GM18858 (cell line): ENCODE measurements at regions not wholly inside any gene's neighbourhood (a gene's known extent, or its start where the extent isn't known, plus 50 kb on each side); places are given as distances from the start of the nearest gene placed in this dataset.
"Not testable (repeated sequence)": the region's sequence is repeated elsewhere in the genome, so short reads cannot be mapped to it uniquely, and the experiment has no call there.

Source experiments
- ATAC-seq: cut with Tn5 transposase; IDR thresholded peaks from one replicate; pipeline ENCODE4 v1.9.1; 2021; ENCODE audit not compliant: unreplicated experiment

DNA sequence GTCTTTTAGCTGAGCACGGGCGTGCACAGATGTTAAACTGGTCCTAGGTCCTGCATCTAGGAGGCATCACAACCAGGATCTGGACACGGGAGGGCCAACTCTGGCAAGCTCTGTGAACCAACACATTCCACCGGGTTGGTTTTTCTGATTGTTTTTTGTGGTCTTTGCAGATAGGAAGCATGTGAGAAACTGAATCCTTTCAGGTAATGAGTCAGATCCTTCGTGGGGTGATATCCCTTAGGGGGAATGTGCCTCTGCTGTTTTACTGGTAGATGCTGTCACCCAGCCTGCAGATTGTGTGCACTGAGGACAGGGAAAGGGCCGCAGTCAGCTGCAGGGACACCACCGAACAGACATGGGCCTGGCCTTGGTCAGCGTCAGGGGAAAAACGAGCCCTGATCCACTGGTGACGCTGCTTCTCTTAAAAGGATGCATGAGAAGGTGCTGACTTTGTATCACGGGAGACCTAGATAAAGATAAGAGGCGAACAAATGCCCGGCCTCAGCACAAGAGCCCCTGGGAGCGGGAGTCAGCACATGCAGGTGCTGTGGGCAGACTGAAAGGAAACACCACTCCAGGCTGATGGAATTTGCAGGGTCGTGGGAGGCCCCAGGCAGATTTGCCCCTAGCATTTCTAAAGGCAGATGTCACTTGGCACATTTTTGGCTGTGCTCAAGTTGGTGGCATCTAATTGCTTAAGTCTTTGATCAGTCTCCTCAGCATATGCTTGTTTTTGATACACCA, 51.1 kb downstream of the DOP1B start:
- ATAC-seq: no peak

DNA sequence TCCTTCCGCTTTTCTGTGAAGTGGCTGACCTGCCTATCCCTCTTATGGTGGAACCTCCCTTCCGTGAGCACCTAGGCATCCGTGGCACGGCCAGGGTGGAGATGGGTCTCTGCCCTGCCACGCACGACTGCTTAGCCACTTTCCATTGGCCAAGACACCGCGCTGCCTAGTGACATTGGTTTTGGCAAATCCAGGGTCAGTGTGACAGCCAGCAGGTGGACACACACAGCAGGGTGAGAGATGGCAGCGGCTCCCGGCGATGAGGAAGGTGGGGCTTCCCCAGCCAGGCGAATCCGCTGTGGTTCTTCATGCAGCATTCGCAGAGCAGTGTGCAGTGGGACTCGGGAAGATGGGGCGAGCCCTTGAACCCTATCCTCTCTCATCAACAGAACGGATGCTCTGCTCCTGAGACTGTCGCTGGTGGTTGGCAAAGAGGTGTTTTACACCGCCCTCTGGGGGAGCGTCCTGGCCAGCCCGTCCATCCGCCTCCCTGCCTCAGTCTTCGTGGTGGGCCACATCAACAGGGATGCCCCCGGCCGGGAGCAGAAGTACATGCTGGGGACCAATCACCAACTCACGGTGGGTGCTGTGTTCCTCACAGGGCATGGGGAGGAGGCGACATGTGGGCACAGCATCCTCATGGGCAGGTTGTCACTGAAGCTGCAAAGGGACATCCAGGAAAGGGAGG, 51.8 kb downstream of the DOP1B start:
- no peak for ATAC-seq

DNA sequence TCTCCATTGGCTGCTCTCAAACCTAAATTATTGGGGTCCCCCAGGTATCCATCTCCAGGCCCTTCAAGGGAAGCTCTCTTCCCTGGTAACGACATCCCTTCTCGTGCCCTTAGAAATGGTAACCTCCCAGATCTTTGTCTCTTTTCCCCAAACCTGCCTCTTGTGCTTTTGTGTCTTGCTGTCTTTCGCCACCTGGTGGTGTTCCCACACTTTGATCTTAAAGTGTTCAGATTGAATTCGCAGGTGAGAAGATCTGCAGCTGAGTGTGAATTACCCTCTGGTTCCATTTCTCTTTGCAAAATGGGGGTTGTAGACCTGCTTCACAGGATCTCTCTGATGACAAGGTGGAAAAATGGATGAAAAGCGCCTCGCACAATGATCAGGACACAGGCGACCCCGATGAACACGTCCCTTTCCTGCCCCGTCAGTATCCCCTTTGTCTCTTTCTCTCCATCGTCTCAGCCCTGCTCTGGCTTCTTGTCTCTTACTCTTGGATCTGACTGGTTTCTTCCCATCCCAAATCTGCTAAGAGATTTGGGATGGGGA, 53.1 kb downstream of the DOP1B start:
- ATAC-seq: no peak

DNA sequence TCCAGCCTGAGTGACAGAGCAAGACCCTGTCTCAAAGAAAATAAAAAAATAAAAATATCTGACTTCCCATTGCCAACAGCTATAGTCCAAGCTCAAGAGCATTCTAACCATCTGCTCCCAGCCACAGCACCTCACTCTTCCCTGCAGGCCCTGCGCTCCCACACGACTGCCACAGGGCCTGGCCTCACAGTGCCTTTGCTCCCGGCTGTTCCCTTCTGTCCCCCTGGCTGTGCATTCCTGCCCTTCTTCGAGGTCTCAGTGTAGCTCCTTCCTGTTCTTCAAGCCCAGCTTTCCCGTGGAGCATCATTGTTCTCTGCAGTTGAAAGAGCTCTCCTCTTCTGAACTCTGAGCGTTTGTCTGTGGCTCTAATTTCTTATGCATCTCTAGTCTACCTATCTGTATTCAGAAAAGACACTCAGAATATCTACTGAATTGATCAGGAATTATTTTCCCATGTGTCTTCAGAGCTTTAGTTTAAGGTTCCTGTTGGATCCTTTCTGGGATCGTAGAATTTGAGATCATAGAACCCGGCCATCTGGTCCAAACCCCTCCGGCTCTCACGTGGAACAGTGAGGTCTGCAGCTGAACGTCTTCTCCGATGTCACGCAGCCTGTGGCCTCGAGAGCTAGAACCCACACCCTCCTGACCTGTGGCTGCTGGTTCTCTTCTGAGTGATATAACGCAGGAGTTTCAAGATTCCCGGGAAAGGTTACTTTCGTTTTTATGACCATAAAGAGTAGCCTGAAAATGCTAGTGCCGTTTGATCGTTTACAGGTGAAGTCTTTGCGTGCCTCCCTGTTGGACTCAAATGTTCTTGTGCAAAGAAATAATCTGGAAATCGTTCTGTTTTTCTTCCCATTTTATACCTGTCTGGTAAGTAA, 54.4 kb downstream of the DOP1B start:
- ATAC-seq: no peak

DNA sequence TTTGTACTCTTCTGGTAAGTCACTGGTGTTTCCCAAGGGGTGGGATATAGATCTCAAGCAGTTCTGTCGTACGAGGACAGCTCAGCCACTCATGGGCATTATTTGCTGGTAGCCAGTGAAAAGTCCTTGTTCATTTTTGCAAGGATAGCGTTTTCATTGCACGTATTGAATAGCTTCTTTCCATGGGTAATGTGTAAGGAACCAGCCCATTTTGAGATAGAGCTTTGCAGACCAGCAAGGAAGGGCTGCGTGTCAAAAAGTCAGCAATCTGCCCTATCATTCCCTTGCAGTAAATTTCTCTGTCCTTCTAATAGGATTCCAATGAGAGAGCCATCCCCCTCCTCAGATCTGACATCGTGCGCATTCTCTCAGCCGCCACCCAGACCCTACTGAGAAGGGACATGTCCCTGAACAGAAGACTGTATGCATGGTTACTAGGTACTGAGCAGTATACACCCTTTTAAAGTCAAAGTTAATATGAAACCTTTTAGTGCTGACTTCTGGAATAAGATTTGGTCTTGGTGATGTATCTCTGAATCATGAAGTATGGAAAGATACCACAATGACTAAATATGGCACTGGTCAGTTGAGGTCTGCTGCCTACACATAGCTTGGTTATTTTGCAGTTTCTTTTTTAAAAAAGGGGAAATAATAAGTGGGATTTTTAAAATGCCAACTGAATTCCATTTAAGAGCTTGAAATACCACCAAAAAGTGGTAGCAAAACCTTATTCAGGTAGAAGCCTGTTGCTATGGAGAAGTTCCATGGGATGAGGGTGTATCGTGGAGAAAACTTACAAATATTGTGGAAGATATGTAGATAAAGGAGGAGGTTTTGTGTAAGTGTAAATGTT, 55.3 kb downstream of the DOP1B start:
- no peak for ATAC-seq

DNA sequence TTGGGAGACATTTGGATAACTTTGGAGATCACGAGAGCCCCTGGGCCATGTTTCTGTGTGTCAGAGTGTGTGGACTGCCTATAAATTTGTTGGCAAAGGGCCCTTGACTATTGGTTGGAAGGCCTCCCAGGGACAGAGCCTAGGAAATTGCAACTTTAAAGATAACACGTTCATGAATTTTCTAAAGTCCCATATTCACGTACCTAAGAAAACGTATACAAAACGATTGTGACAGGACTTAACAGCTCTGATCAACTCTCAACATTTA, 55.8 kb downstream of the DOP1B start:
- no peak for ATAC-seq

DNA sequence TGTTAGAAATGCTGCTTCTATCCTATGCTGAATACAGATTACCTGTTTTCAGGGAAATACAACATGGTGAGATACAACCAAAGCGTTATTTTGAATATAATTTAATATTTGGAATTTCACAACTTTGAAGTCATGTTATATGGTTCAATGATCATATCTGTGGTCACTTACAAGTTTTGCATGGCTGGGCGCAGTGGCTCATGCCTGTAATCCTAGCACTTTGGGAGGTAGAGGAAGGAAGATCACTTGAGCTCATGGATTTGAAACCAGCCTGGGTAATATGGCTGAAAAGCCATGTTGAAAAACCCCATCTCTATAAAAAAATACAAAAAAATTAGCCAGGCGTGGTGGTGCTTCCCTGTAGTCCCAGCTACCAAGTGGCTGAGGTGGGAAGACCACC, 57.9 kb downstream of the DOP1B start:
- no peak for ATAC-seq

DNA sequence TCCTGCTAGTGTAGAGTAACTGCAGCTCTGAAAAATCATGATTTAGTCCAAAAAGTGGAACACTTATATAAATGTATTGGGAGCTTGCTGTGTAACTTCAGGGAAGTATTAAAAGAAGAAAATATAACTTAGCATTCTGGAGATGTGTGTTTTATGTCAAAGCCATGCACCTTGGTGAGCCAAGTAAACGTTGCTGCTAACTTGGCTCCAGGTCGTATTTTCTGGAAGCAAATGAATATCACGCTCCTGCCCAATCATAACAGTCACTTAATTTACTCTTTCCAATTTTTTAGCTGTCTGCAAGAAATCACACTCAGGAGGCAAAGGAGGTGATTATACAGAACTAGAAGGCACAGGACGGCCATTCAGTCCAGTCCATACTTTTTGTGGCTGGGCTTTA, 61.1 kb downstream of the DOP1B start:
- ATAC-seq: no peak

DNA sequence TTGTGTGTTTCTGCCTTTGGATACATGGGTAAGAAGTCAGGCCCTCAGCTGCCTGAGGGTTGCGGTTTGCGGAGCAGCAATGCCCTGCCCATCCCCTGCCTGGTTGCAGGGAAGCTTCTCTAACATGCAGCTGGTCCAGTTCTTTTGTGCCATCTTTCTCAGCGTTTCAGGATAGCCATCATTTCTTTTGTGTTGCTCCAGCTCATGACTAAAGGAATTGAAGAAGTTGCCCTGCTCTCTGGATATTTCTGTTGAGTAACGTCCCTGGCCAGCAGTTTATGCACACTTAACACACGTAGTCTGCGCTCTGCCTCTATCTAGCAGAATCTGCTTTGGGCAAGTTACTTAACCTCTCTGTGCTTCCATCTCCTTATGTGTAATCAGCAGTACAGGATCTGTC, 62.1 kb downstream of the DOP1B start:
- no peak for ATAC-seq

DNA sequence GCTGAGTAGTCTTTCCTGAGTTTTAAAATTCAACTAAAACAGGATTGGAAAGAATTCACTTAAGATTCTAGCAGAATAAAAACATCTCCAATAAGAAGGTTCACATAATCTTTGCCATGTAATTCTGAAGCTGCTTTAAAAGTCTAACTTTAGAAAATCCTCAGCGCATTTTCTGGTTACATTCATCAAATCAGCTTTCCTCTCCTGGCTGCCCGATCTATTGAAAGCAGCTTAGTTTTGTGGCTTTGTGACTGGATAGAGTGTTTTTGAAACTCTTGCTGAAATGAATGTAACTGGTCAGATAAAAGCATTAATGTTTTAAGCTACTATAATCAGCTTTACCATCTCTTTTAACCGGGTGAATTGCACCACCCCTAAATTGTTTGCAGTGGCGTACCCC, 66.8 kb downstream of the DOP1B start:
- ATAC-seq: no peak

DNA sequence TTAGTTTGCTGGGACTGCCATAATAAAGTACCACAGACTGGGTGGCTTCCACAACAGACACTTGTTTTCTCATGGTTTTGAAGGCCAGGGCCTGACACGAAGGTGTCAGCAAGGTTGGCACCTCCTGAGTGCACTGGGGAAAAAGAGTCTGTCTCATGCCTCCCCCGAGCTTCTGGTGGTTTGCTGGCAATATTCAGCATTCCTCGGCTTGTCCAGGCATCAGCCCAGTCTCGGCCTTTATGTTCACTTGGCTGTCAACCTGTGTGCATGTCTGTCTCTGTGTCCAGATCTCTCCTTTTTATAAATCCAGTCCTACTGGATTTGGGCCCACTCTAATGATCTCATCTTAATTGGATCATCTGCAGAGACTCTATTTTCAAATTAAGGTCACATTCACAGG, 72.6 kb downstream of the DOP1B start:
- no peak for ATAC-seq

DNA sequence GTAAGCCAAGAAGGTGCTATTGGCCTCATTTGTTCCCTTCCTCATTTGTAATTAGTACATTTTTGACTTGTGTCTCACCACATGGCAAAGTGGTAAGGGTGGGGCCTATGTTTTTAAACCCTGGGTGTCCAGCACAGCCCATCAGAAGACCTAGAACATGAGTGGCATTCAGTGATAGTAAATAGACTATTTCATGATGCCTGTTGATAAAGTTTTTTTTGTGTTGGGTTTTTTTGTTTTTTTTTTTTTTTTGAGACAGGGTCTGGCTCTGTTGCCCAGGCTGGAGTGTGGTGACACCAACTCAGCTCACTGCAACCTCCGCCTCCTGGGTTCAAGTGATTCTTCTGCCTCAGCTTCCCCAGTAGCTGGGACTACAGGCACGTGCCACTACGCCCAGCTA, 74.8 kb downstream of the DOP1B start:
- not testable (repeated sequence) for ATAC-seq

DNA sequence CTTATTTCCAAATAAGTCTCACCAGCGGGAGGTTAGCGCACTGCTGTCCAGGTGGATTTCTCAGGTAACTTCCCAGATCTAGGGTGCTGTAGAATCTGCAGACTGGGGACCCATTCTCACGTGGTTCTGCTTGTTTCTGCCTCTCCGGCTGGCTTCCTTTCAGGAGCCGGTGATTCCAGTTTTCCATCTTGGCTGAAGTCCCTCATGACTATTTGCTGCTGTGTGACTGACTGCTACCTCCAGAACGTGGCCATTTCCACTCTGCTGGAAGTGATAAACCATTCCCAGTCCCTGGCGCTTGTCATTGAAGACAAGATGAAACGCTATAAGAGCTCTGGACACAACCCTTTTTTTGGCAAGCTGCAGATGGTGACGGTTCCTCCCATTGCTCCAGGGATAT, 76.0 kb downstream of the DOP1B start:
- no peak for ATAC-seq

DNA sequence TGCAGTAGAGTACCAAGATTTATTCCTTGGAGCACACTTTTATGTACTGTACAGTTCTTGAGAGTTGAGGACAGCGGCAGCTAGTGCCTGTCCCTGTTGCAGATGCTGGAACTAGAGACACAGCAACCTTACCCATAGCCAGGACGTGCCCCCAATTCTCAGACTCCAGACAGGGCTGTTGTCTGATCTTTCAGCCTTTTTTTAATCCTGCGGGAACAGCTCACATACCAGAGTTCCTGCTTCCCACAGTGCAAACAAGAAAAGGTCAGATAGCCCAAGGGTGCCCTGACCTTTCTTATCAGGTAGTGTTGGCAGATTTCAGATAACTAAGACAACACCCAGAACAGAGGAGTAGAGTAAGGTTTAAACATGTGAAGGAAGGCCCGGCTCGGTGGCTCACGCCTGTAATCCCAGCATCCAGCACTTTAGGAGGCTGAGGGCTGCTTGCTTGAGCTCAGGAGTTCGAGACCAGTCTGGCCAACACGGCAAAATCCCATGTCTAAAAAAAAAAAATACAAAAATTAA, 78.5 kb downstream of the DOP1B start:
- ATAC-seq: no peak

DNA sequence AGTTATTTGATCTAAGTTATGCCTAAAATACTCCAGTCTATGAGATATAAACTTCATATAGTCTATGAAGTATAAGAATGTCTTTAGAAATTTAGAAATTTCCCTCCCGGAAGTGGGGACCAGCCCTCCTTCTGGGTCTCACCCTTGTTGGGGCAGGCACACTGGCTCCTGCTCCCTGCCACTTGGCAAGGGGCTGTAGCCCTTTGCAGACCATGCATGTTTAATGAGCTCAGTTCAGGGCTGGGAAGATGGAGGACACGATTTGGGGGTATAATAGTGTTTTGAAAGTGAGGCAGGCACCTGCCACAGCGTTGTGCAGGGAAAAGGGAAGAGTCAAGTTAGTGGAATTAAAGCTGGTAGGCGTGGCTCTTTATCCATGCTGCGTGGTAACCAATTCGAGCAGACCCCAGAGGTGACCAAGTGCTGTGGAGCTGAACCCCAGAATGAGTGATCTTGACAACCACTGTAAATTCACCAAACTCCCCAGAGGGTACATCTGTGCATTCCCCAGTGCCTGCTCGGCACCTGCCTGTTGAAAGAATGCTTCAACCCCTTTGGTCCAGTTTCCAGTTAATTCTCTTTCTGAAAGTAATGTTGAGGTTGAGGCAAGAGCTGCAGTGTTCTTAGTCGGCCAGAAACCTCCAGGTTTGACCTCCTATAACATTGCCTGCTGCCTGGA, 79.6 kb downstream of the DOP1B start:
- ATAC-seq: no peak

DNA sequence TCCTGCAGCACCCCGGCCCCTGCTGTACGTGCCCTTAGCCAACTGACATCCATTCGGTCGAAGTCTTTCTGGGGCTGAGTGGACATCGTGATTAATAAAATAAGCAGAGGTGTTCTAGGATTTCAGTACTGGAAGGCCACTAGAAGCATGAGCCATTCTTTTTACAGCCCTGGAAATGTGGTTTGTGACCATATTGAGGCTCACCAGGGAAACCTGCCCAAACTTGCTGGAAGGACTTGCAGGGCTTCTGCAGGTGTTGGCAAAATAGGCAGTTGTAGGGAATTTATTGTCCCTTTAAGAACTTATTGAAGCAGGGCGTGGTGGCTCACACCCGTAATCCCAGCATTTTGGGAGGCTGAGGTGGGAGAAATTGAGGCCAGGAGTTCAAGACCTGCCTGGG, 80.8 kb downstream of the DOP1B start:
- no peak for ATAC-seq

DNA sequence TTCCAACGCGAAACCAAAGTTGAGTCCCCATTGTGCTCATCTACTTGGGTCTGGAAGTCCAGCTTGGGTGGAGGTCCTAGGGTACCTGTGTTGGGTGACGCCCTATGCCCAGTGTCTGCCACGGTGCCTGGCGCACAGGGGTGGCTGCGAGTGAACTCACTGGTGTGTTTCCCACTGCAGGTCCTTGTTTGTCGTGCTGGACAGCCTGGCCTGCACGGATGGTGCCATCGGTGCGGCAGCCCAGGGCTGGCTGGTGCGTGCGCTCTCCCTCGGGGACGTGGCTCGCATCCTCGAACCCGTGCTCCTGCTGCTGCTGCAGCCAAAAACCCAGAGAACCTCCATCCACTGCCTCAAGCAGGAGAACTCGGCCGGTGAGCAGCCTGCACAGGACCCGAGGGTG, 80.4 kb upstream of the MORC3 start:
- no peak for ATAC-seq

DNA sequence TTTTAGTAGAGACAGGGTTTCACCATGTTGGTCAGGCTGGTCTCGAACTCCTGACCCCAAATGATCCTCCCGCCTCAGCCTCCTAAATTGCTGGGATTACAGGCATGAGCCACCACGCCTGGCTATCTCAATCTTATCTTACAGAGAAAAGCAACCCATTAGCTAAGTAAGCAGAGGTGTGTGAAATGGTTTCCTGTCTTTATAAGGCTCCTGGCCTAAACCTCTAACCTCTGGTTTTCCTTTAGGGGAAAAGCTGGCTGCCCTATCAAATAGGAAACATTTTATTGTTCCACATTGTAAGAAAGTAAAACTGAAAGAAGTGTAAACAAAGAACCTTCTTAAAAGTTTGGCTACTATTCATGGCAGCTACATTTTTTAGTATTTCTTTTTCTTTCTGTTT, 78.3 kb upstream of the MORC3 start:
- no peak for ATAC-seq

DNA sequence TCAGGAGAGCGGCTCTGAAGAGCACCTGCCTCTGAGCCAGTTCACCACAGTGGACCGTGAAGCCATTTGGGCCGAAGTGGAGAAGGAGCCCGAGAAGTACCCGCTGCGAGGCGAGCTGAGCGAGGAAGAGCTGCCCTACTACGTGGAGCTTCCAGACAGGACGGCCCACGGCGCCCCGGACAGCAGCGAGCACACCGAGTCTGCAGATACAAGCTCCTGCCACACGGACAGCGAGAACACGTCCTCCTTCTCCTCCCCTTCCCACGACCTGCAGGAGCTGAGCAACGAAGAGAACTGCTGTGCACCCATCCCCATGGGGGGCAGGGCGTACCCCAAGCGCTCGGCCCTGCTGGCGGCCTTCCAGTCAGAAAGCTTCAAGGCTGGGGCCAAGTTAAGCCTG, 74.9 kb upstream of the MORC3 start:
- no peak for ATAC-seq

DNA sequence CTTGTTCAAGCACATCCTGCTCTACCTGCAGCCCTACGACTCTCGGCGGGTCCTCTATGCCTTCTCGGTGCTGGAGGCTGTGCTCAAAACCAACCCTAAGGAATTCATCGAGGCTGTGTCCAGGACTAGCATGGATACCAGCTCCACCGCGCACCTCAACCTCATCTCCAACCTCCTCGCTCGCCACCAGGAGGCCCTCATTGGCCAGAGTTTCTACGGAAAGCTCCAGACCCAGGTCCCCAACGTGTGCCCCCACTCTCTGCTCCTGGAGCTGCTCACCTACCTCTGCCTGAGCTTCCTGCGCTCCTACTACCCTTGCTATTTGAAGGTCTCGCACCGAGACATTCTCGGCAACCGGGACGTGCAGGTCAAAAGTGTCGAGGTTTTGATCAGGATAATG, 74.3 kb upstream of the MORC3 start:
- ATAC-seq: no peak
